ENCODE measurements at regions not wholly inside any gene's neighbourhood (a gene's known extent, or its start where the extent isn't known, plus 50 kb on each side); places are given as distances from the start of the nearest gene placed in this dataset.

DNA sequence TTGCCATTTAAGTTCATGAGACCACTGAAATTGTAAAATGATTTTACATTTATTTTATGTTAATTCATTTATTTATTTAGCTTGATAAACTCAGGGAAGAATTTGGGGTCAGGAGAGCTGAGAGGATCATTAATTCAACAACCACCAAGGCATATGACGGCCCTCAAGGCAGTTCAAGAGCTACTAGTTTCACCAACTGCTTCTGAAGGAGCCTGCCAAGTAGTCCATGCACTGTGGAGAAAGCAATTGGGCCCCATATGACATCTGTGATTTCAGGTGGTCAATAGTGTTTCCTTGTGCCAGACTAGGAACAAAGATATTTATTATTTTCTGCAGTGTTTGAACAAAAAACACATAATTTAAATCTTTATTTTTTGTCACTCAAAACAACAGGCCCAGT is 236.4 kb downstream of the CASP12 start:
- no peaks in the 10 kb centered on the region for H3K36me3 ChIP-seq (ENCODE audit: low read depth)
- no peak overlapping the region for H3K4me3 ChIP-seq
- intact Hi-C loops (cut with DNase I, micrococcal nuclease), result no loop called here
- TF ChIP-seq, protein P1, sequence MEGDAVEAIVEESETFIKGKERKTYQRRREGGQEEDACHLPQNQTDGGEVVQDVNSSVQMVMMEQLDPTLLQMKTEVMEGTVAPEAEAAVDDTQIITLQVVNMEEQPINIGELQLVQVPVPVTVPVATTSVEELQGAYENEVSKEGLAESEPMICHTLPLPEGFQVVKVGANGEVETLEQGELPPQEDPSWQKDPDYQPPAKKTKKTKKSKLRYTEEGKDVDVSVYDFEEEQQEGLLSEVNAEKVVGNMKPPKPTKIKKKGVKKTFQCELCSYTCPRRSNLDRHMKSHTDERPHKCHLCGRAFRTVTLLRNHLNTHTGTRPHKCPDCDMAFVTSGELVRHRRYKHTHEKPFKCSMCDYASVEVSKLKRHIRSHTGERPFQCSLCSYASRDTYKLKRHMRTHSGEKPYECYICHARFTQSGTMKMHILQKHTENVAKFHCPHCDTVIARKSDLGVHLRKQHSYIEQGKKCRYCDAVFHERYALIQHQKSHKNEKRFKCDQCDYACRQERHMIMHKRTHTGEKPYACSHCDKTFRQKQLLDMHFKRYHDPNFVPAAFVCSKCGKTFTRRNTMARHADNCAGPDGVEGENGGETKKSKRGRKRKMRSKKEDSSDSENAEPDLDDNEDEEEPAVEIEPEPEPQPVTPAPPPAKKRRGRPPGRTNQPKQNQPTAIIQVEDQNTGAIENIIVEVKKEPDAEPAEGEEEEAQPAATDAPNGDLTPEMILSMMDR (IDR thresholded peaks at IDR 0.05), result no peak
- H3K4me1 ChIP-seq (ENCODE audit: low read depth), result no peaks in the 10 kb centered on the region
- DNase-seq (no peak), ATAC-seq (no peak)
- no peaks in the 10 kb centered on the region for H3K9me3 ChIP-seq

DNA sequence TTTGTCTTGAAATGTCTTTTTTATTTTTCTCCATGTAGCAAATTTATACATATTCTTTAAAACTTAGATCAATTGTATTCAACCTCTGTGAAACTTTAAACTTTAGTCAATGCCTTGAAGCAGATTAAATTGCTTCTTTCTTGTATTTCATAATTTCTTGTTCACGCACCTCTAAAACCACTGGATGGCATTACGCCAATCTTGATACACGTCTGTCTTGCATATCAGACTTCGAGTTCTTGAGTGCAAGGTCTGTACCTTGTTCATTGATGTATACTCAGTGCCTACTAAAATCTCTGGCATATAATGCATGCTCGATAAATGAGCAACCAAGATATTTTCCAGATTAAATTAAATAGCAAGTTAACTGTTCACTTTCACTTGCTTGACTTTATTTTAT is 236.8 kb downstream of the CASP12 start:
- Histone ChIP-seq H3K4me3 (no peak overlapping the region), H3K36me3 (ENCODE audit: low read depth) (no peaks in the 10 kb centered on the region), H3K9me3 (no peaks in the 10 kb centered on the region), H3K4me1 (ENCODE audit: low read depth) (no peaks in the 10 kb centered on the region)
- ATAC-seq, result no peak
- DNase-seq, result no peak
- TF ChIP-seq, protein P1 (IDR thresholded peaks at IDR 0.05), result no peak
- intact Hi-C loops (cut with DNase I, micrococcal nuclease), result no loop called here

DNA sequence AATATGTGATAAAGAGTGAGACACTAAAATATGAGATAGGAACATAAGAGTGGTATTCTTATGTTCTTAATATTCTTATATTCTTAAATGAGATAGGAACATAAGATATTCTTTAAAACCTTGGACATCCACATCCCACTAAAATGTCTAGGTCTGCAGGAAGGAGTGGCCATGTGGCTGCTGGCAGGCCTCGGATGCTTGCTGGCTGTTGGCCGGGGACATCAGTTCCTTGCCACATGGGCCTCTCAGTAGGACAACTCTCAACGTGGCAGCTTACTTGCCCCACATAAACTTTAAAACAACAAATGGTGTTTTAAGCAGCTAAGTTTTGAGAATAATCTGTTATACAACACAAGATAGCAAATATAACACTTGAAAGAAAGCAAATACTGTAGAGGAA is 240.1 kb downstream of the CASP12 start:
- Histone ChIP-seq H3K36me3 (ENCODE audit: low read depth) (no peaks in the 10 kb centered on the region), H3K4me3 (no peak overlapping the region), H3K4me1 (ENCODE audit: low read depth) (no peaks in the 10 kb centered on the region), H3K9me3 (no peaks in the 10 kb centered on the region)
- DNase-seq, result no peak
- ATAC-seq, result no peak
- intact Hi-C loops (cut with DNase I, micrococcal nuclease), result no loop called here
- TF ChIP-seq, protein P1 (IDR thresholded peaks at IDR 0.05), result no peak

DNA sequence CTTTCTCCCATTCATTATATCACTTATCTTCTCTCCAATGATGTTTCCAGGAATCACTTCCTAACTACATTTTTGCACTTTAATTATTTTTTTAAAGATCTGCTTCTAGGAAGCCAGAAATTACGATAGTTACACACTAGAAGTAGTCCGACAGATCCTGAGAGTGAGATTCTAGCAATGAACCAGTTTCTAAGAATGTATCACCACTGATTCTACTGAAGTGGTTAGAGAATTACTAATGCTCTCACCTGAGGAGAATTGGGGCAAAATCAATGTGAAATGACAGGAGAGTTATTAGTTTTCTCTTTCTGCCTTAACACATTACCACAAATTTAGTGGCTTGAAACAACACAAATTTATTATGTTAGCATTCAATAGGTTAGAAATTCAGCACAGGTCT is 241.2 kb downstream of the CASP12 start:
- no peaks in the 10 kb centered on the region for H3K9me3 ChIP-seq
- H3K4me3 ChIP-seq, result no peak overlapping the region
- TF ChIP-seq, protein P1 (IDR thresholded peaks at IDR 0.05), result no peak
- intact Hi-C loops (cut with DNase I, micrococcal nuclease), result no loop called here
- no peak for ATAC-seq
- no peaks in the 10 kb centered on the region for H3K4me1 ChIP-seq (ENCODE audit: low read depth)
- no peak for DNase-seq
- no peaks in the 10 kb centered on the region for H3K36me3 ChIP-seq (ENCODE audit: low read depth)

DNA sequence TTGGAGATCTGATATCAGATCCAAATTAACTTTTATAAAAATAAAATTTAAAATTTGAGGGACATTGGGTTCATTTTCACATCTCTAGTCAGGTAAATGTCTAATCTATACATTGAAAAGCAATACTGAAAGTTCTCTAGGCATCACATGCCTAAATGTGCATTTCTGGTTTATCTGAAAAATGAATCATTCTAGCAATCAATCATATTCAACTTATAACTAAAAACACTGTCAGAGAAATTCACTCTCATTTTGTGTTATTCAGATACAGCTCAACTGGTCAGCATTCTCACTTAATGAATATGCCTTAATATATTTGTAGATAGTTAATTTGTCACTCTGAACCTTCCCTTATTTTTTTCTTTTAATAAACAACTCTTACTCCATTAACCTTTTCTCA is 243.2 kb downstream of the CASP12 start:
- H3K36me3 ChIP-seq (ENCODE audit: low read depth), result no peaks in the 10 kb centered on the region
- no peak overlapping the region for H3K4me3 ChIP-seq
- TF ChIP-seq, protein P1 (IDR thresholded peaks at IDR 0.05), result no peak
- no peaks in the 10 kb centered on the region for H3K4me1 ChIP-seq (ENCODE audit: low read depth)
- no peak for ATAC-seq
- intact Hi-C loops (cut with DNase I, micrococcal nuclease), result no loop called here
- no peak for DNase-seq
- no peaks in the 10 kb centered on the region for H3K9me3 ChIP-seq

DNA sequence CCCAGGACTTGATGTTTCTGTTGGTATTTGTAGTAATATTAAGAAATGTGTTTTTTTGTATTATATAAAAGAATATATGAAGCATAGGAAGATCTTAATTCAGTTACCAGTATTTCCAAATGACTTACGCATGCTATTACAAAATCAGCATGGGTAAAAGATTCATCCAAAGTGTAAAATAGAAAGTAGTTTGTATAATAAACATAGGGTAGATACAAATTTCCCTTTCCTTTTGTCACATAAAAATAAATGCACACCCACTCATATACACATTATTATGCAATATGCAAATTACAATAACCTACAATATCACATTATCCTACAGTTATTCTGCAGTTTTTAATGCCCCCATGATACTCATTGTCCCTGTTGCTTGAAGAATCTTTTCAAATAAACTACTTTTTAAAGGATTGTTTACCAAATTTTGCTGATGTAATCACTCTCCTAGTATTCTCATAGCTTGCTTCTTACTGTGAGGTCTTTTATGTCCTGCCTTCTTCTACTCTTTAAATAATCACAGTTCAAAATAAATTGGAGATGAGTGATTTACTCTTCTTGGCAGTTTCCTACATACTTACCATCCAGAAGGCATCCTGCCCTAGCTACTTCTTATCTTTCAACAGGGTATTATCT is 244.0 kb downstream of the CASP12 start:
- no peak for DNase-seq
- no peak overlapping the region for H3K4me3 ChIP-seq
- intact Hi-C loops (cut with DNase I, micrococcal nuclease), result no loop called here
- H3K4me1 ChIP-seq (ENCODE audit: low read depth), result no peaks in the 10 kb centered on the region
- ATAC-seq, result no peak
- no peaks in the 10 kb centered on the region for H3K36me3 ChIP-seq (ENCODE audit: low read depth)
- no peaks in the 10 kb centered on the region for H3K9me3 ChIP-seq
- TF ChIP-seq, protein P1 (IDR thresholded peaks at IDR 0.05), result no peak

Data from mucosa of descending colon (tissue), 3 donors.